Daoy (cell line): ENCODE measurements at regions not wholly inside any gene's neighbourhood (a gene's known extent, or its start where the extent isn't known, plus 50 kb on each side); places are given as distances from the start of the nearest gene placed in this dataset.
A peak's percentile ranks its signal among the peaks of the same experiment; 100 is the strongest.

Experiments used
- DNase-seq: peaks from one replicate; pipeline ENCODE4 v3.0.0-alpha.2; 2015; ENCODE audit warnings: low read depth

- DNase-seq: no peak
Measured at GRCh38 chr2:157184161-157184895, 73.2 kb upstream of the GALNT5 start.

DNA sequence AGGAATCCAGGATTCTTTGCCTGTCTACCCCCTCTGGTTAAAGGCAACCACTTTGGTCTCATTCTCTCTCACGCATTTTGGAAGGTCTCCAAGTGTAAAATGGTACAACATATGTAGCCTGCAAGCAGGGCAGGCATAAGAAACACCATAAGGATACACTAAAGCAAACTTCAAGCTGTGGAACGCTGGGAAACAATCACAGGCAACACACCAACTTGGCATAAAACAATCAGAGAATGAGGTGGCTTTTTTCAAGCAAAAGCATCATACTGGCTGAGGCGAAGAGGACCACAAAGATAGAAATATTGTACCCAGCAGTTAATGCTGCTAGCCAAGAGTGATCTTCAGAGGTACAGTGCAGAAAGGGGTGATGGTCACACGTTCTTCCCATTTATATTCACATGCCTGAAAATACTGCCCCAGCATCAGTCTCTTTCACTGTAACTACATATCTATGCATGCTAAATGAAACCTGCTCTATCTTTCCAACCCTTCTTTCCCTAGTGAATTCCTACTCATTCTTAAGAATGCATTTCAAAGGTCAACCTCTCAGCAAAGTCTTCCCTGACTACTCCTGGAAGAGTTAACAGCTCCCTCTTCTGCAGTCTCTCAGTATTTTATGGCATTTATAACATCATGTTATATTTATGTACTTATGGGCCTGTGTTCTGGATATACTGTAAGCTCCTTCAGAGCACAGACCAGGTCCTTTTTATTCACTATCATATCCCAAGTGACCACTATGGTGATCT is 71.9 kb upstream of the GALNT5 start:
- no peak for DNase-seq

- no peak for DNase-seq
Measured at GRCh38 chr2:157190151-157190550, 67.4 kb upstream of the GALNT5 start.

- no peak for DNase-seq
Measured at GRCh38 chr2:157191186-157191585, 66.3 kb upstream of the GALNT5 start.

GRCh38 chr2:157192445-157193423 is 64.8 kb upstream of the GALNT5 start:
- DNase-seq: no peak

- DNase-seq: no peak
Measured at GRCh38 chr2:157193461-157193860, 64.0 kb upstream of the GALNT5 start.

- peak; percentile 13 for DNase-seq
Measured at GRCh38 chr2:157194097-157194688, 63.3 kb upstream of the GALNT5 start.

DNA sequence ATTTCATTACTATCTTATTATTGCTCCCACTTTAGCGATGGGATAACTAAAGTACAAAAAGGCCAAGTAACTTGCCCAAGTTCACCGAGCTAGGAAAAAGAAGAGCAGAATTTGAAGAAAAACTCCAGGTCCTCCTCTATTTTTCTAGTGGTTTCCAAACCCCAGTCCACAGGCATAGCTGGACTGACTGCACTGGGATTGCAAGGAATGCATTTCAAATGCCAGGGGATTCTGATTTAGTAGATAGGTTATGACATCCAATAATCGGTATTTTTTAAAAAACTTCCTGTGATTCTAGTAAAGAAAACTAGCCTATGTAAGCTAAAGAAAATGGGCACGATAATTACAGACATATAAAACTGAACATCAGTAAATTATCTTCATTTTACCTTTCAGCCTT is 62.7 kb upstream of the GALNT5 start:
- no peak for DNase-seq

GRCh38 chr2:157196956-157197355 is 60.5 kb upstream of the GALNT5 start:
- no peak for DNase-seq

DNA sequence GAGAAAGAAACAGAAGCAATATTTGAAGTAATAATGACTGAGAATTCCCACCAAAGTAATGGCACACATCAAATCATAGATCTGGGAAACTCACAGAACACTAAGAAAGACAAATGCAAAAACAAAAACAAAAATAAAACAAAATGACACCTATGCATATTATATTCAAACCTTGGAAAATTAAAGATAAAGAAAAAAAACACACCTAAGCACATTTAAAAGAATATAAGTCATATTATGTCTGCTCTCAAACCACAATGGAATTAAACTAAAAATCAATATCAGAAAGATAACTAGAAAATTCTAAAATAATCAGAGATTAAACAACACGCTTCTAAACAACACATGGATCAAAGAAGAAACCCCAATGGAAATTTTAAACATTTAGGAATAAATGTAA is 59.7 kb upstream of the GALNT5 start:
- DNase-seq: no peak

DNA sequence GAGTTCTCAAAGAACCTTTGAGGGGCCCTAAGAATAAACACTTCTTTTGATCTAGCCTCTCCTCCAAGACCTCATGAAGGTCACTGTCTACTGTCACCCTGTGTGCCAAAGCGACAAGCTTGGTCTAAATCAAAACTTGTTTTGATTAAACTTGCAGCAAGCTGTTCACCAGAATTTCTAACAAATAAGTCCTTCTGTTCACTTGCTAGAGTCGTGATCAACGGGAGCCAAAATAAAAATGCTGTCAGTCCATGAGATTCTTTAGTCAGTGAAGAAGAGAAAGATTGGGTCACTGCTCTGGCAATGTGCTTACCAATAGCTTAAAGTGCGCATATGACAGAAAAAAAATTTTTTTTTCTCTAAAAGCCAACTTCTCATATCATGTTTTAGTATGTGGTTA is 53.9 kb upstream of the GALNT5 start:
- no peak for DNase-seq

GRCh38 chr2:157204401-157204800 is 53.1 kb upstream of the GALNT5 start:
- DNase-seq: no peak

DNA sequence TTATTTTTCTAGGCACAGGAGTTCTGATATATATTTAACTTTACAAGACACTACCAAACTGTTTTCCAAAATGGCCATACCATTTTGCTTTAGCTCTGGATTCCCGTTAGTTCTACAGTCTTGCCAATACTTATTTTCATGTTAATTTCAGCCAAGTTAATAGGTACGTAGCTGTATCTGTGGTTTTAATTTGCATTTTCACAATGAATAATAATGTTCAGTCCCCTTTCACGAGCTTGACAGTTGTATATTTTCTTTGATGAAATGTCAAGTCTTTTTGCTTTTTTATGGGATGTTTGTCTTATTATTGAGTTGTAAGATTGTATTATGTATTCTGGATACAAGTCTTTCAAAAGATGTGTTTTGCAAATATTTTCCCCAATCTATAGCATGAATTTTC is 50.6 kb upstream of the GALNT5 start:
- no peak for DNase-seq
